H9 (cell line): ENCODE measurements at regions not wholly inside any gene's neighbourhood (a gene's known extent, or its start where the extent isn't known, plus 50 kb on each side); places are given as distances from the start of the nearest gene placed in this dataset.

Source experiments
- DNase-seq: peaks from one replicate; pipeline ENCODE4 v3.0.0-alpha.2; 2017
- H2AFZ ChIP-seq: one replicate; pipeline ENCODE4 v1.6.1; 2013; ENCODE audit warnings: mild to moderate bottlenecking, low read length, control low read depth, moderate library complexity
- H2AK5ac ChIP-seq: 2 replicates; pipeline ENCODE4 v1.6.1; 2013; ENCODE audit warnings: low read length, control low read depth, mixed read lengths; ENCODE audit not compliant: insufficient read length
- H2BK120ac ChIP-seq: one replicate; pipeline ENCODE4 v1.6.1; 2013; ENCODE audit warnings: low read depth, mild to moderate bottlenecking, low read length, control low read depth, inconsistent platforms; ENCODE audit not compliant: poor library complexity, severe bottlenecking
- H2BK12ac ChIP-seq: 2 replicates; pipeline ENCODE4 v1.6.1; 2013; ENCODE audit warnings: low read length, control low read depth, mixed read lengths, low read depth; ENCODE audit not compliant: insufficient read length
- H2BK15ac ChIP-seq: 2 replicates; pipeline ENCODE4 v1.6.1; 2013; ENCODE audit warnings: low read depth, low read length, control low read depth
- H2BK20ac ChIP-seq: one replicate; pipeline ENCODE4 v1.6.1; 2013; ENCODE audit warnings: low read depth, mild to moderate bottlenecking, low read length, control low read depth, inconsistent platforms; ENCODE audit not compliant: poor library complexity, severe bottlenecking
- H2BK5ac ChIP-seq: 2 replicates; pipeline ENCODE4 v1.6.1; 2013; ENCODE audit warnings: low read length, control low read depth, mixed read lengths; ENCODE audit not compliant: insufficient read length
- H3K14ac ChIP-seq: 2 replicates; pipeline ENCODE4 v1.6.1; 2013; ENCODE audit warnings: low read length, control low read depth; ENCODE audit not compliant: insufficient read depth
- H3K18ac ChIP-seq: 2 replicates; pipeline ENCODE4 v1.6.1; 2013; ENCODE audit warnings: low read depth, mild to moderate bottlenecking, mixed read lengths, low read length, control low read depth; ENCODE audit not compliant: insufficient read length
- H3K23ac ChIP-seq: 2 replicates; pipeline ENCODE4 v1.6.1; 2013; ENCODE audit warnings: low read length, control low read depth, mixed read lengths, low read depth; ENCODE audit not compliant: insufficient read length
- H3K23me2 ChIP-seq: 2 replicates; pipeline ENCODE4 v1.6.1; 2013; ENCODE audit warnings: low read depth, mild to moderate bottlenecking, mixed read lengths, low read length, control low read depth; ENCODE audit not compliant: insufficient read length, poor library complexity, severe bottlenecking
- H3K27ac ChIP-seq: 2 replicates; pipeline ENCODE4 v1.5.1; 2013; ENCODE audit warnings: low read length, control low read depth, mixed read lengths, low read depth; ENCODE audit not compliant: insufficient read length
- H3K27me3 ChIP-seq: 2 replicates; pipeline ENCODE4 v1.6.1; 2013; ENCODE audit warnings: low read length, control low read depth, inconsistent platforms; ENCODE audit not compliant: insufficient read depth
- H3K4ac ChIP-seq: 2 replicates; pipeline ENCODE4 v1.6.1; 2013; ENCODE audit warnings: low read depth, mild to moderate bottlenecking, control low read depth, inconsistent platforms, low read length, moderate library complexity
- H3K4me1 ChIP-seq: 2 replicates; pipeline ENCODE4 v1.6.1; 2013; ENCODE audit warnings: low read length, control low read depth, inconsistent platforms; ENCODE audit not compliant: insufficient read depth
- H3K4me2 ChIP-seq: 2 replicates; pipeline ENCODE4 v1.6.1; 2013; ENCODE audit warnings: low read length, control low read depth, mixed read lengths; ENCODE audit not compliant: insufficient read length, insufficient read depth
- H3K56ac ChIP-seq: 2 replicates; pipeline ENCODE4 v1.6.1; 2013; ENCODE audit warnings: low read depth, mild to moderate bottlenecking, mixed read lengths, low read length, control low read depth; ENCODE audit not compliant: insufficient read length
- H3K79me1 ChIP-seq: 2 replicates; pipeline ENCODE4 v1.6.1; 2013; ENCODE audit warnings: low read depth, mild to moderate bottlenecking, moderate library complexity, low read length, control low read depth, inconsistent platforms; ENCODE audit not compliant: insufficient read depth, poor library complexity, severe bottlenecking
- H3K79me2 ChIP-seq: 2 replicates; pipeline ENCODE4 v1.6.1; 2013; ENCODE audit warnings: low read length, control low read depth, inconsistent platforms; ENCODE audit not compliant: insufficient read depth
- H3K9ac ChIP-seq: 2 replicates; pipeline ENCODE4 v1.6.1; 2013; ENCODE audit warnings: low read length, control low read depth, mixed read lengths; ENCODE audit not compliant: insufficient read length; ENCODE audit errors: extremely low read depth
- H3K9me3 ChIP-seq: one replicate; pipeline ENCODE4 v1.6.1; 2013; ENCODE audit warnings: low read depth, low read length, inconsistent platforms; ENCODE audit not compliant: control insufficient read depth
- H3T11ph ChIP-seq: one replicate; pipeline ENCODE4 v1.6.1; 2013; ENCODE audit warnings: mild to moderate bottlenecking, low read length, control low read depth, inconsistent platforms
- H4K20me1 ChIP-seq: one replicate; pipeline ENCODE4 v1.6.1; 2013; ENCODE audit not compliant: control insufficient read depth, insufficient read length, insufficient read depth
- H4K5ac ChIP-seq: 2 replicates; pipeline ENCODE4 v1.6.1; 2013; ENCODE audit warnings: low read depth, mild to moderate bottlenecking, mixed read lengths, low read length, control low read depth; ENCODE audit not compliant: insufficient read length
- H4K8ac ChIP-seq: replicated peaks from 2 replicates; pipeline ENCODE4 v1.6.1; 2013; ENCODE audit warnings: low read length, control low read depth, mixed read lengths, low read depth; ENCODE audit not compliant: insufficient read length
- H4K91ac ChIP-seq: 2 replicates; pipeline ENCODE4 v1.6.1; 2013; ENCODE audit warnings: low read depth, mild to moderate bottlenecking, moderate library complexity, mixed read lengths, low read length, control low read depth; ENCODE audit not compliant: insufficient read length
- H3K27ac Mint-ChIP-seq, 3 experiments: 2 replicates in 2 of 3; 3 replicates in 1 of 3; pipeline ENCODE4 v1.8.0; 2020 to 2021; ENCODE audit warnings: mixed read lengths in 3 of 3, mild to moderate bottlenecking in 1 of 3, moderate library complexity in 1 of 3
- H3K27me3 Mint-ChIP-seq: 2 replicates; pipeline ENCODE4 v1.8.0; 2021; ENCODE audit warnings: low read depth, mild to moderate bottlenecking, moderate library complexity, mixed read lengths
- H3K36me3 Mint-ChIP-seq, 3 experiments: 2 replicates in 2 of 3; 3 replicates in 1 of 3; pipeline ENCODE4 v1.8.0; 2020 to 2021; ENCODE audit warnings: low read depth in 3 of 3, mixed read lengths in 3 of 3; ENCODE audit not compliant: insufficient read depth in 1 of 3
- H3K4me1 Mint-ChIP-seq, 2 experiments: 2 replicates each; pipeline ENCODE4 v1.8.0; 2020; ENCODE audit warnings: mixed read lengths in 2 of 2
- H3K4me3 Mint-ChIP-seq, 2 experiments: 2 replicates in 1 of 2; 3 replicates in 1 of 2; pipeline ENCODE4 v1.8.0; 2020 to 2021; ENCODE audit warnings: mild to moderate bottlenecking in 2 of 2, mixed read lengths in 2 of 2, moderate library complexity in 1 of 2
- H3K9me3 Mint-ChIP-seq, 2 experiments: 2 replicates in 1 of 2; 3 replicates in 1 of 2; pipeline ENCODE4 v1.8.0; 2020; ENCODE audit warnings: mild to moderate bottlenecking in 2 of 2, mixed read lengths in 2 of 2, moderate library complexity in 1 of 2
- WGBS: extraction: QIAGEN DNeasy Blood & Tissue Kit; methylation state at CpG from one replicate; pipeline ENCODE4 v1.1.7; 2013; ENCODE audit warnings: missing lambda C conversion rate, low lambda C conversion rate, mixed read lengths; ENCODE audit not compliant: insufficient read length; ENCODE audit errors: extremely low coverage; 5-methylcytosine and 5-hydroxymethylcytosine counted together
- TF ChIP-seq, protein P1 (sequence below): fragments of 200-600 bp; sonication (generic); conservative IDR thresholded peaks from 3 replicates; pipeline ENCODE4 v1.8.0; 2021; ENCODE audit warnings: antibody characterized with exemption, mild to moderate bottlenecking

DNA sequence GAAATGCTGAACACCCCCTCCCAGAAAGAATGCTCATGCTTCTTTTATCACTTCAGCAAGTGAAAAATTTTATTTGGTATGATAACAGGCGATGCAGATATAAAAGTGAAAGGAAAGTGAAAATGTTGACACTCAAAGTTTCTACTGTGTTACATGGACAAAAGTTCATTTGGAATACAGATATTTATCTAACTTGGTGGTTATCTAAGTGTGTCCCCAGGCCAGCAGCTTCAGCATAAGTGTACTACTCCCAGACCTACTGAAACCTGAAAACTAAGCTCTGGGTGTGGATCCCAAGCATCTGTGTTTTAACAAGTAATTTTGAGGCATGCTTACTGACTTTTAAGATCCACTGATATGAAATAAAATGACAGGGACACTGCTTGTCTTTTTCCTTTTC, 157.1 kb upstream of the BCHE start:
- H2BK12ac ChIP-seq = no peak overlapping the region
- H2BK5ac ChIP-seq = no peak overlapping the region
- H3K79me1 ChIP-seq = no peaks in the 10 kb centered on the region
- TF ChIP-seq, protein P1, sequence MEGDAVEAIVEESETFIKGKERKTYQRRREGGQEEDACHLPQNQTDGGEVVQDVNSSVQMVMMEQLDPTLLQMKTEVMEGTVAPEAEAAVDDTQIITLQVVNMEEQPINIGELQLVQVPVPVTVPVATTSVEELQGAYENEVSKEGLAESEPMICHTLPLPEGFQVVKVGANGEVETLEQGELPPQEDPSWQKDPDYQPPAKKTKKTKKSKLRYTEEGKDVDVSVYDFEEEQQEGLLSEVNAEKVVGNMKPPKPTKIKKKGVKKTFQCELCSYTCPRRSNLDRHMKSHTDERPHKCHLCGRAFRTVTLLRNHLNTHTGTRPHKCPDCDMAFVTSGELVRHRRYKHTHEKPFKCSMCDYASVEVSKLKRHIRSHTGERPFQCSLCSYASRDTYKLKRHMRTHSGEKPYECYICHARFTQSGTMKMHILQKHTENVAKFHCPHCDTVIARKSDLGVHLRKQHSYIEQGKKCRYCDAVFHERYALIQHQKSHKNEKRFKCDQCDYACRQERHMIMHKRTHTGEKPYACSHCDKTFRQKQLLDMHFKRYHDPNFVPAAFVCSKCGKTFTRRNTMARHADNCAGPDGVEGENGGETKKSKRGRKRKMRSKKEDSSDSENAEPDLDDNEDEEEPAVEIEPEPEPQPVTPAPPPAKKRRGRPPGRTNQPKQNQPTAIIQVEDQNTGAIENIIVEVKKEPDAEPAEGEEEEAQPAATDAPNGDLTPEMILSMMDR = no peak
- no peak overlapping the region for H3T11ph ChIP-seq
- H3K9me3 ChIP-seq = no peaks in the 10 kb centered on the region
- H3K23ac ChIP-seq = no peak overlapping the region
- H3K18ac ChIP-seq = no peak overlapping the region
- WGBS = no CpG with 5 or more reads among the region's 1 CpG
- peak overlapping the region in 1 of 3 experiments; percentile 82; a peak in 1 of 7 replicates for H3K27ac Mint-ChIP-seq
- no peaks in the 10 kb centered on the region for H3K79me2 ChIP-seq
- H3K27me3 Mint-ChIP-seq = no peaks in the 10 kb centered on the region
- H3K27me3 ChIP-seq = no peaks in the 10 kb centered on the region
- no peaks in the 10 kb centered on the region for H3K4me1 ChIP-seq
- no peak overlapping the region for H3K4ac ChIP-seq
- H3K36me3 Mint-ChIP-seq = no peaks in the 10 kb centered on the region
- no peak overlapping the region for H4K8ac ChIP-seq
- no peak overlapping the region for H4K5ac ChIP-seq
- H3K56ac ChIP-seq = no peak overlapping the region
- no peaks in the 10 kb centered on the region for H3K23me2 ChIP-seq
- no peak overlapping the region for H3K4me2 ChIP-seq
- DNase-seq = no peak
- H2BK20ac ChIP-seq = no peak overlapping the region
- no peak overlapping the region for H2AK5ac ChIP-seq
- no peak overlapping the region for H3K4me3 Mint-ChIP-seq
- no peaks in the 10 kb centered on the region for H4K20me1 ChIP-seq
- no peak overlapping the region for H4K91ac ChIP-seq
- no peak overlapping the region for H3K27ac ChIP-seq
- H3K9me3 Mint-ChIP-seq = no peaks in the 10 kb centered on the region
- H2BK15ac ChIP-seq = no peak overlapping the region
- no peak overlapping the region for H2AFZ ChIP-seq
- H3K4me1 Mint-ChIP-seq = no peaks in the 10 kb centered on the region
- H3K14ac ChIP-seq = no peak overlapping the region
- no peak overlapping the region for H2BK120ac ChIP-seq
- no peak overlapping the region for H3K9ac ChIP-seq
